ENCODE measurements at regions not wholly inside any gene's neighbourhood (a gene's known extent, or its start where the extent isn't known, plus 50 kb on each side); places are given as distances from the start of the nearest gene placed in this dataset.

DNA sequence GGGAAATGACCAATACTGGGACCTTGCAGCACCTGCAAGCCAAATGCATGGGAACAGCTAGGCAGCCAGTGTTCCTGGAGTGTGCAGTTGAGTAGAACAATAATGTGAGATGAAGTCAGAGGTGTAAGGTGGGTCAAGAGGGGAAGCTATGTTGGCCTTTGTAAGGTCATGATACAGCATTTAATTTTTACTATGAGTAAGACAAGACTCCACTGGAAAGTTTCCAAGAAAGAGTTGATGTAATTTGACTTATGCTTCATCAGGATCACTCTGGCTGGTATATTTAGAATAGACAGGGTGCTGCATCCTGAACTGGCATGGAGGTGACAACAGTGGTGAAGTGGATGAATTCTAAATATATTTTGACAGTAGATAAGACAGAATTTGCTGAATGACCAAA, 744.8 kb downstream of the KCTD16 start:
- no peak for DNase-seq

DNA sequence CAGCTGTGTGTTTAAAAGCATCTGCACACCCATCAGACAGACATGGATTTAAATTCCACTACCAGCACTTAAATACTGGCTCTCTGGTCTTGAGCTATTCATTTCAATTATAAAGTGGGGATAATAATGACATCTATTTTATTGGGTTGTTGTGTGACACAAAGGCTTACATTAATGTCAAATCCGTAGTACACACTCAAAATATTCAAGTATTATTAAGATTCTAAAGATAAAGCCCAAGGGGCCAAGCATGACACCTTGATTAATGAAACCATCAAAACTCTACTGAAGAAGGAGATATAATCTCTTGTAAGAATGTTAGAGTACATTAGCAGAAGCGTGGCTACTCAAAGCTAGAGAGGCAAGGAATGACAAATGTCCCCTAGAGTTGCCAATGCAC, 743.0 kb downstream of the KCTD16 start:
- no peak for DNase-seq

DNA sequence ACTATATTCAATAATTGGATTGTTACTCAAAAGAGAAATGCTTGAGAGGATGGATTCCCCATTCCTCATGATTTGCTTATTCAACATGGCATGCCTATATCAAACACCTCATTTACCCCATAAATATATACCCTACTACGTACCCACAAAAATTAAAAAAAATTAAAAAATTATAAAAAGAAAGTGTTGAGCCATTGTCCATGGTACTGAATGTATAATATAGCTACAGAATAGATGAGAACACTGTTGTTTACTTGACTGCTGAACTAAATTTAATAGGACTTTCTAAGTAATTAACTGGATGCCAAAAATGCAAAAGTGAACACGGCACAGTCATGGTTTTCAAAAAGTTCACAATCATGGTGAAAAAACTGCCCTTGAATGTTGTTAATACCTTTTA, 725.8 kb downstream of the KCTD16 start:
- no peak for DNase-seq

DNA sequence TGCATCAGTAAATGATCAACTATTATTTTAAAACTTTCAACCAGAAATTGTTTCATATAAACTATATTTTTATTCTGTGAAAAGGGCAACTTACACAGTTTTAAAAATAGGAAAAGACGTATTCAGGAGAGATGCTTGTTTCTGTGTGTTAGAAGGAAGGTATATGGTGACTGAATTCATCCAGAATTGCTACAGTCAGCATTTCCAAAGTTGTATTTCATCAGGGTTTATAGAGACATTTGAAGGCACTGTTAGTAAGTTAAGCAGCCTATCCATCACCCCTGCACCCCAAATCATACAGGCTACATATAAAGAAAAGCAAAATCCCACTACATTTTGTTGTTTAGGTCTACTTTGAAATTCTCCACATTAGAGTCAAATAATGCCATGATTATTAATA, 716.0 kb downstream of the KCTD16 start:
- no peak for DNase-seq

DNA sequence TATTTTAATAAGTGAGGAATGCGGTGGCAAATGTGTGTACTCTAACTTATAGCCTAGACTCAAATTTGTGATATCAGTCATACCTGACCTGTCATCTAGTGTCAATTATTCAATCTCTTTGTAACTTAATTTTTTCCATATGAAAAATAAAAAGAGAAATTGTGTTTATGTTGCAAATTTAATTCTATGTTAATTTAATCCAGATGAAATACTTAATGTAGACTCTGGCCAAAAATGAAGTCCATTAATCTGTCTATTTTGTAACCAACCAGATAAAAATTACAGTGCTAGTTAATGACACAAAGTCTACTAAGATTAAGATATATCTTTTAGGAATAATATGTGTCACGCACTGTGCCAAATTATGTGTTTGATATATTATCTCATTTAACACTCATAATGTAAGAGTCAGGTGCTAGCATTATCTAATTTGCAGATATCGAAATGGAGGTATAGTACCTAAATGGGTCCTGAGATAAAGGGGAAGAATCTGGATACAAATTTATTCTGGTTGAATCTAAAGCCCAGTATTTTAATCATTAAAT, 712.1 kb downstream of the KCTD16 start:
- DNase-seq: no peak

DNA sequence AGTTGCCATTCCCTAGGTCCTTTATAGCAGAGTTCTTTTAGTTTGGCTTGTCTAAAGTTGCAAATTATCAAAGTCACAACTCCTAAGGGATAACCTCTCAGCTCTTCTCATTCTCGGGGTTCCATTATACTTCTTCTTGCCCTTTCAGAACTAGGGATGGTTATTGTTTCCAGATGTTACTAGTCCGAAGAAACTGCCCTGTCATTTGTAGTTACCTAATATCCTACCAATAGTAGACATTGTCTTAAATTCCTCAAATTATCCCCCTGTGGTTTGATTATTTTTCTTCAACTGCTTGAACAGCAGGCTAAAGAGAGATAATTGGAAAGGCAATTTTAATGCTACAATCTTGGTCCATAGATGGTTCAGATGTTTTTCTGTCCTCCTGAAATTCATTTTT, 709.8 kb downstream of the KCTD16 start:
- no peak for DNase-seq

DNA sequence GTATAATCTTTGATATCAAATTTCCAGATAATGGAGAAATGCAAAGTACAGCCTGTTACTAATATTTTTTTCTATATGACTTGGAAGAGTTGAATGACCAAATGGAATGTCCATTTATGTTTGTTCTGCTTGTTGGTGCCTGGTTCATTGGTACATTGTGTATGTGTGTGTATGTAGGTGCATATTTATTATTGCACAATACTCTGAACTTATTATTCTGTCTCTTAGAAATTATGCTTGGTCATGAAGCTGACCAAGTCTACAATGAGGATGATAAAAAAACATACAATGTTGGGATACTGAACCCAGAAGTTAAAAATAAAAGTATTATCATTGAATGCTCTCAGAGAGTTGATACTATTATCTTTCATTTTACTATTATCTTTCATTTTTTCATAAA, 706.3 kb downstream of the KCTD16 start:
- DNase-seq: no peak

DNA sequence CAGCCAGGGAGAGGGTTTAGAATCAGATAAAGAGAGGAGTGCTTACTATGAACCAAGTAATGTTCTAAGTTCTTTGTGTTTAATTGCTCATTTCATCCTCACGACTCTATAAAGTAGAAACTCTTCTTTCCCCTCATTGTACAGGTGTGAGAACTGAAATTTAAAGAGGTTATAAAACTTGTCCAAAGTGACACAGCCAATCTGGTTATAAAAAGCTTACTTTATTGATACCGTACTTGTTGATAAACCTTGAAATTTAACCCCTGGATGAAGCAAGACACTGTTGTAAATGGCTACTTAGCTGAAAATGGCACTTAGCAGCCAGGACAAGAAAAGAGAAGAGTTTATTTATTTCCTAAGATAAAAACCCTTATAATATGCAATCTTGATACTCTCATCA, 702.4 kb downstream of the KCTD16 start:
- no peak for DNase-seq

DNA sequence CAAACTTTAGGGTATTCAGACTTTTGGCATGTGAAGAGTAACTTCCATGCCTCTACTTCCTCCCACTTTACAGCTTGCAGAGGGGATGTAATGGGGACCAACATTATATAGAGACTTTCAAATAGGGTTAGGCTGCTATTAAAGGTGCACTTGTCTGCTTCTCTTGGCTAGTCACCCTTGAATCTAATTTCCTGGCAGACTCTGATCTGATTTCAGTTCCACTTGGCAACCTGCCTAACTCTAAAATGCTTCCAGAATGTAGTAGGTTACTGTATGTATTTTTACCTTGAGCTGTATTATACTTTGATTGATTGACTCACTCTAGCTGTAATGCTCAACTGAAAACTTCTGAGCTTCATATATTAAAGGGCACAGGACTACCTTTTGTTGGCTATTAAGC, 693.4 kb downstream of the KCTD16 start:
- DNase-seq: no peak

DNA sequence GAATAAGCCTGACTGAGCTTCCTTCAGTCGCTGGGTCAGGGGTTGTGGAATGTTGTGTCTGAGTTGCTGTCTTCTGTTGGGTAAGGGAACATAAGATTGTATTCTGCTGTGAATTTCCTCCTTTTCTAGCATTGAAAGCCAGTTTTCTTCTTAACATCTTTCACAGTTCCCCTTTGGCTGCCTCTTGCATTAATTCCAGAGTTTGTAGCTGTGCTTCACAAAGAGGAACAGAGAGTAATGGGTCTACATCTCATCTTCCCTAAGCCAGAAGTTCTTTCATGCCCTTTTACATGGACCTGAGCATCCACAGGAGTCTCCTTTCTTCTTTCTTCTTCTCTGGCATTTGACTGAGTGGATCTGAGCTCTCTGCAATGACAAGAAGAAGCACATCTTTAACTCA, 686.8 kb downstream of the KCTD16 start:
- no peak for DNase-seq

DNA sequence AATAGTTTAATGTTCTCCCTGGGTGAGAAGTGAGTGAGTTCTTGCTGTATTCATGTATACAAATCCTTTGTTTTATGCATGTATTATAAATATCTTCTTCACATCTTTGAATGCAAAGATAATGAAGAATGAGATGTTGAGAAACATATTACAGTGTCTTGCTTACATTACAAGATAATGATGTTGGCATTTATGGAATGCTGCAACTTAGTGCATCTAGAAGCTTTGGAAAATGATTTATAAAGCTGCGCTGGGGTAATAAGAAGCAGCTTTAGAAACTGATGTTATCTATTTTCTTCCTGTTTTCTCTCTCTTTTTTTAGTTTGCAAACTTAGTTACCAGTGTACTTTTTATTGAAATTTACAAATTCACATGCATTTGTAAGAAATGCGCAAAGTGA, 673.4 kb downstream of the KCTD16 start:
- no peak for DNase-seq

DNA sequence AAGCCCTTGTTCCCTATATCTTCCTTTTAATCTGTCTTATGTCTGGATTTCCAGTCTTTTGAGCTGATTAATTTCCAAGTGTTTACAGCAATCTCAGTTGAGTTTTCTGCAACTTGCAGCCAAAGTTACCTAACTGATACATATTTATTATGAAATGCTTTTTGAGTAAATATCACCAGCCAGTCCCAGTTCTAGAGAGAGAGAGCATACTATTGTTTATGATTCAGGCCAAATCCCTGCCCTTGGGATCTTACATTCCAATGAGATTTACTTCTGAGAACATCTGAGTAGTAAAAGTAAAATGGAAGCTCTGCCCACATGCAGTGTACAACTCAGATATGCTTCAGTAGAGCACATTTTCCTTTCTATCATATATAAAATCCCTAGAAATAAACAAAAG, 661.7 kb downstream of the KCTD16 start:
- DNase-seq: no peak

DNA sequence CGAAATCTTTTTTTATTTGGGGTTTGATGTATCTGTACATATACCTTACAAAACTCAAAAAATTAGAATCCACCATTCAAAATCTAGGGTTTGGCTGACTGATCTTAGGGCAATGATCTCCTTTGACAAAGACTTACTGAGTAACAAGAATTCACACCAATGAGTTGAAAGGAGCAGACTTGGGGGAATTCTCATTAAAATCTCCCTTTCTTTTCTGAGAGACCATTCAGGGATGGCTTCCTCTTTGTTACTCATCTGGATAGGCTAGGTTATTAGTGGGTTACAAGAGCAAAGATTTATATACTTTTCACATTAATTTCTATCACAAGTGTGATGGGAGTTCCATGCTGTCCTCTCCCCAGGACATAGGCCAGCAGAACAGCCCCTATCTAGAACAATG, 661.0 kb downstream of the KCTD16 start:
- DNase-seq: no peak

DNA sequence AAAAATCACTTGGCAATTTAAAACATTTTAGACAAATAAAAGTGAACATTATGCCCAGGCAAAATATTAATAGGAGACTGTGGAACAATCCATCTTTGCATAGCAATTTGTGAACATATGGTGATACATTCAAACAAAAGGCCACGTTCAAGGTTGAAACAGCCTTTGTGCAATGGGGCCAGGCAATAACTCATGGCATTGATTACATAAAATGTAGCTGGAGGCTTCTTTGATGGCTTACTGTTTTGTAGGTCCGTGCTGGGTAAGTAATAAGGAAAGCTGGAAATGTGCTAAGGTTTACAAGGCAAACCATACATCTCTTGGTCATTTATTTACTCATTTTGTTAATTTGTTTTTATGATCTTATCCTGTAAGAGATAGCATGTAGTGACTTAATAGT, 651.8 kb downstream of the KCTD16 start:
- no peak for DNase-seq

DNA sequence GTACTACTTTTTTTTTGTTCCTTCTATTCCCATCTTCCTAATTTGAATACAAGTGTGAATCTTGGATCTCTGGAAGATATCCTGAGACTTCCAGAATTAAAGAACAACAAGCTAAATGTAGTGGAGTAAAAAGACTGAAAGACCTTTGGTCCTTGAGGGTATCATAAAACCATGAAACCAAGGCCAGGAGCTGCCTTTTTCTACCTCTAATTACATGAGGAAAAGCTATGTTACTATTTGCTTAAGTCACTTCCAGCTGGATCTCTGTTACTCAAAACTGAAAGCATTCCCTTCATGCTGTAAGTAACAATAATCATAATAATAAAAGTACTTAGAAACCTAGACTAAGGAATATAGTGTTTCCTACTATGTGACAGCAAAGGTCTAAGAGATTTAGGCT, 649.6 kb downstream of the KCTD16 start:
- DNase-seq: no peak

DNA sequence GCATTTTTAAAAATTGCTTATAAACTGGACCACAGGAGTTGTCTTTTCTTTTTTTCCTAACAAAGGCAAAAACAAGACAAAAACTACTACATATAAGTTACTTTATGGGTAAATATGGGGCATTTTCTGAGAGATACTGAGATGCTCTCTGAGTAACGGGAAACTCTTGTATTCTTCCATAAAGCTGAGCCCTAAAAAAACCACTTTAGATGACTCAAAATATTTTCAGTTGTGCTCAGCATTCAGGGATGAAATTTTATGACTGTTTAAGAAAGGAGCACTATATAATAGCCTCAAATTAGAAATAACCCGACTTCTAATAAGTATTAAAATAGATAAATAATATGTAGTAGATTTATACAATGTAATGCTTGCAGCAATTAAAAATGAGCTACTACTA, 644.5 kb downstream of the KCTD16 start:
- DNase-seq: no peak

DNA sequence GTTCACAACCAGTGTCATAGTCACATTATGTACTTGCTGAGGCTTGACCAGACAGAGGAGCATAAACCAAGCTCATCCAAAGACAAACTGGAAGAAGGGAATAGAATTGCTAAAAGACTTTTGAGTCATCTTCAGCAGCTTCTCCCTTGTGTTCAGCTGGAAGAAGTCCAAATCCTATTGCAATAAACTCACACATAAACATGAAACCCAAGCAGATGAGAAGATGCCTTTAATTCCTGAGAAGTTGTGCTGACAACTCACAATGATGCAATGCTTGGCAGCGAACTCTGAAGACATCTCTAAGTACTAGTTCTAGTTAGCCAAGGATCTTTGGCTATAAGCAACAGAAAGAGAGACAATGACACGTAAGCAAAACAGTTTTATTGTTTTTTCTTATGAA, 642.1 kb downstream of the KCTD16 start:
- no peak for DNase-seq

DNA sequence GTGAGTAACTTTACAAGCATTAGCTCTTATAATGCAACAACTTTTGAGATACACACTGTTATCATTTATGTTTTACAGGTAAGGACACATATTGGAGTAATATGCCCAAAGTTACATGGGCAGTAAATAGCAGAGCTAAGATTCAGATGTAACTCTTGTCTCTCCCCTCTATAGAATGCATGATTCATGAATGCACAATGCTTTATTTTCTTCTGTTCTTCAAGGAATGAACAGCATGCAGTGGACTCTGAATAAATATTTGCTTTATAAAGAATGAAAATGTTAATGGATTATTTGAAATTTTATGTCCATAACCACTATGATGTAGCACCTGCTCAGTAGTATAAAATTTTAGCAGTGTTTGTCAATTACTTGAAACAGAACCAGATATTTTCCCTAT, 629.5 kb downstream of the KCTD16 start:
- no peak for DNase-seq

DNA sequence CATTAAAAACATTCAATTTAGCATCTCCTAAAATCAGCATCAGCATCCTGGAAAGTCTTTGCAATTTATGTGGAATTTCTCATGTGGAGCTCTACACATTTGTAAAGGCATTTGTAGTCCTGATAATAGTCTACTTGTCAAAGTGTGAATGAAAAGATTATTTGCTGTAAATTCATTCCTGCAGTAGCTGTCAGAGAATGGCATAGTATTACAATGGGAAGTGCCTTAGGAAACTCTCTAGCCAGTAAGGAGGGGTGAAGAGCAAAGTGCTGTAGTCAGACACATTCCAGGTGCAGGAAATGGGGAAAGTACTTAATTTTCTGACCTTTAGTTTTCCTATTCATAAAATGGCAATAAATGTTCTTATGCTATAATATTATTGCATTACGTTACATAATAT, 627.9 kb downstream of the KCTD16 start:
- DNase-seq: no peak

DNA sequence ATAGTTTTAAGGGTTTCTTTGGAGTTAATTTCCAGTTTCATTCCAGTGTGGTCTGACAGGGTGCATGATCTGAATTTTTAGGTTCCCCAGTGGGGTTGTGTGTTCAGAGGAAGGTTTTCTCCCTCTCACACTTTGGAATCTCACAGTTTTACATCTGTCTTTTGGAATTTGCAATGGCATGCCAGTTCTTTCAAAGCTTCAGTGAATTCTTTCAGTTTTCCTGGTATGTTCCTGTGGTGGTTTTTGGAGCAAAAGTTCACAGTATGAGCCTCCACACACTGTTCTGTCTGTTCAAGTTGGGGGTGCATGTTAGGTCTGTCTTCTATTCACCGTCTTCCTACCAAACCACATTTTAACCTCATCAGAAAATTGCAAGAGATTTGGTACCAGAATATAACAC, 624.2 kb downstream of the KCTD16 start:
- no peak for DNase-seq

DNA sequence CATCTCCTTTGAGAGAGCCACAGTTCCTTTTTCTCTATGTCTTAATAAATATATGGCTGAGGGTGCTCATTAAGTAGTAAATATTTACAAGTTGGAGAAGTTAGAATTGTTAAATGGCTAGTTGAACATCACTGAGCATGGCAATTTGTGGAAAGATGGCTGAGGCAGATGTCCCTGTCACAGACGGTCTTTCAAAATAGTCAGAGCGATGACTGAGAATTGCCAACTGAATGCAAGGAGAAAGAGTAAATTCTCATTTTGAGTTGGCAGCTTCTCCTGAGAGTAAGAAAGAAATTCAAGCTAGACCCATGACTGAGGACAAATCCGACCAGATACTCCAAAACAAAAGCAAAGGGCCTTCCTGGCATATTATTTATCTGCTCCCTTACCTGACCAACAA, 617.9 kb downstream of the KCTD16 start:
- no peak for DNase-seq

DNA sequence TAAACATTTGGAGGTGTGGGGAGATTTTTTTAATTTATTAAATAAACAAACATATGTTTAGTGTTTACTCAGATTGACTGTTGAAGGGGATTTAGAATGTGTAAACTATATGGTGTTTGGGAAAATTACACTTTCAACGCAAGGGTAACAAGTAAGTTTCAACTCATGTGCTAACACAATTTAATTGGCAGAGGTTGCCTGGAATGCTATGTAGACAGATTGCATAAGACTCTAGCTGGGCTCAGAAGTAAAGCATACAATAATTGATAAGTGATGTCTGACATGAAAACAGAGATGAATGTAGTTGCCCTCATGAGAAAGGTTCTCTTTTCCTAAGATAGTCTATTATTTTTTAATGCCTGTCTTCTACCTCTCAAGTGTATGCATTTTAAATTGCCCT, 617.4 kb downstream of the KCTD16 start:
- no peak for DNase-seq

DNA sequence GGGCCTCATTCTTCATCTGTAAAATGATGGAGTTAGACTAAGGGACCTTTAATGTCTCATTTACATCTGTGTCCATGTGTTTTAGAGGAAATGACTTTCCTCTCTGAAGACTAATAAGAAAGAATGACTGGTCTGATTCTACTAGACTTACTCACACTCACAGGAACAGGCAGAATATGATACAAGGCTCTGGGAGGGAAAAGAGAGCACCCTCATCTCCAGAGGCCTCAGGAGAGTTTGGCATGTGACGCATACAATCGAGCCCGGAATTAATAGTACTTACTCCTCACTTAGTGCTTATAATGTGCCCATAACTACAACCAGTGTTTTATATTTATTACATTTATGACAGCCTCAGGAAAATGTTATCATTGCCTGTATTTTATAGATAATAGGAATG, 608.7 kb downstream of the KCTD16 start:
- no peak for DNase-seq

DNA sequence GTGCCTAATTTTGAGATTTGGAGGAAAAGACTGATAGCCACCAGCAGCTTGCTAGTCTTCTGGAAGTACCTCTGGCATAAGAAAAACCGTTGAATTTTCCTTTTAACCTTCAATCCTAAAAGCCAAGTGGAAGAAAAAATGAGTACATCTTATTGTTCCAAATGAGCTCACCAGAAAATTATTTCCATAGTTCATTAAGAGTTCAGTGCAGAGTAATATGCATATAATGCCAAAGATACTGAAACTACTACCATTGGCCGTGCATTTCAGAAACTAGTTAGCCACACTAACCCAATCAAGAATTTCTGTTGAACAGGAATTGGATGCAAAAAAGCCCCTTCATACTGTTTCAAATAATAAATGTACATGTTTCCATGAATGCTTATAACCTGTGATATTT, 607.9 kb downstream of the KCTD16 start:
- DNase-seq: no peak

DNA sequence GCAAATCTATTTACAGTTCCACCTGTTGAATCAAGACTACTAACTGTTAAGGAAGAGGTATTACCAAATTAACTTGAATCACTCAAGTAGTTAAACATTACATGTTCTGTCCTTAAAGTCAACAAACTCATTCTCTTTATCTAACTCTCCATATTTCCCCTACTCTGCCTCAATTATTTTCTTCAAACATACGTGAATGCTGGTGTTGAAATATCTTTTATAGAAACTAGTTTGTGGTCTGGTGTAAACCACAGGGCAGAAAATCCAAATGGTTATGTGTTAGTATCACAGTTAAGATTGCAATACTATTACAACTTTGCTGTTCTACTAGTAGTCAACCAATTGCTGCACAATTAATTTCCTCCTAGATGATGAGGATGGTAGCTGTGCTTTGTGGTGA, 603.5 kb downstream of the KCTD16 start:
- no peak for DNase-seq

DNA sequence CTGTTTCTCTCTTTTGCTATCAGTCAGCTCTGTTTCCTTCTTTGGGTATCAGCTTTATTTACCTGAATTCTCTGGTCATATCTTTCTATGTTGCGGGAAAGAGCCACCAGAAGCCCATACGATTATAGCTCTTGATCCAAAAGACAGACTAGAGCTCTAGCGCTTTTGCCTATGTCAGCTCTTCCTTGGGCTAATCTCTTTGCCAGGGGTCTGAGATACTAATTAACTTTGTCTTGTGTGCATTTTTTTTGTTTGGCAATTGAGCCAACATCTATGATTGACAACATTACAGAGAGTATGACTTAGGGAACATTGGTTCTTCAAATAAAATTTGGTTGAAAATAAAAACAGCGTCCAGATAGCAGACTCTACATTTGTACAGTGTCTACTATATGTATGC, 603.0 kb downstream of the KCTD16 start:
- DNase-seq: no peak
